GM18498 (cell line): ENCODE measurements at regions not wholly inside any gene's neighbourhood (a gene's known extent, or its start where the extent isn't known, plus 50 kb on each side); places are given as distances from the start of the nearest gene placed in this dataset.
A peak's percentile ranks its signal among the peaks of the same experiment; 100 is the strongest.

Source experiments
- ATAC-seq: cut with Tn5 transposase; IDR thresholded peaks from one replicate; pipeline ENCODE4 v1.9.1; 2021; ENCODE audit warnings: mild to moderate bottlenecking, moderate library complexity; ENCODE audit not compliant: unreplicated experiment

- ATAC-seq, result no peak
Measured at GRCh38 chr3:150104564-150104963, 133.9 kb upstream of the PFN2 start.

GRCh38 chr3:150101016-150101415 lies 130.3 kb upstream of the PFN2 start:
- no peak for ATAC-seq

DNA sequence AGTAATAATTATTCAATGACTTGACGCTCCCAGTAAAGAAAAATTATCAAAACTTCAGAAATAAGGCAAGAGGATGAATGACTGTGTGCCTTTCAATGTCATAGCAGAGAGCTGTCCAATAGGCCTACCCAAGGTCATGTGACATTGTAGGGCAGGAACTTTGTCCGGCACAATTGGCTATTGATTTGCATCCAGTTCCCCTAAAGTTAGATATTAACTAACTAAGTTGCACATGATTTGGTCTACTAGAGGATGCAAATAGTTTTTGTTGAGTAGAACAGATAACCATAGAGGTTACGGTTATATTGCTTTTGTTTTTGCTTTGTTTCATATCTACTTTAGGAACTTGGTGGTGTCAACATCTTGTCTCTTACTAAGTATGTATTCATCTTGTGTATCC lies 127.9 kb upstream of the PFN2 start:
- peak; percentile 41 for ATAC-seq

DNA sequence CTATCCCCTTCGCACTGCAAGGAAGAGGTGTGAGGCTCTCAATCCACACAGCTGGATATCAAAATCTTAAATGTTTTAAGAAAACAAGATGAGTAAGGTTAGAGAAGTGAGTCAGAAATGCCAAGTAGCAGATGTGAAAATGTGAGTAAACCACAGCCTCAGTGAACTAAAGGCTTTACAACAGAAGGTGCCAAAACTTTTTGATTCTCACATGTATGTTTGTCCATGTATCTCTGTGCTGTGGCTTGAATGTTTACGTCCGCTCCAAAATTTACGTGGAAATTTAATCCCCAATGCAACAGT lies 126.8 kb upstream of the PFN2 start:
- ATAC-seq, result no peak

GRCh38 chr3:150096700-150097587 lies 126.2 kb upstream of the PFN2 start:
- ATAC-seq, result no peak

- ATAC-seq, result no peak
Measured at GRCh38 chr3:150094150-150094933, 123.6 kb upstream of the PFN2 start.

DNA sequence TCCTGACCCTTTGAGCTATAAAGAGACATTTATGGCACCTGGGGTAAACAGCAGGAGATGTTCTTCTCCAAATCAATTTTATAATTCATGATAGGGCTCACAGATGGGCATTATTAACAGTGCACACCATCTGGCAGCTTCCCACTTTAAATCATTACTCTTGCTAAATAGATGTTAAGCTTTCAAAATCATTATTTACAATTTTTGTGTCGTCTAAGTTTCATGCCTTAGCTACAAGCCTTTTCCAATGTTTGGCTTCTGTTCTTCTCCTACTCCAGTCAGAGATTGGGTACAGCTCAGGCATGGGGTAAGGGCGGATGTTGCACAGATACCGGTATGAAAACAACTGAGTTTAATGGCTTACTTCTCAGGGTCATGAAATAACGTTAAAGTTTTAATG lies 120.9 kb upstream of the PFN2 start:
- no peak for ATAC-seq

DNA sequence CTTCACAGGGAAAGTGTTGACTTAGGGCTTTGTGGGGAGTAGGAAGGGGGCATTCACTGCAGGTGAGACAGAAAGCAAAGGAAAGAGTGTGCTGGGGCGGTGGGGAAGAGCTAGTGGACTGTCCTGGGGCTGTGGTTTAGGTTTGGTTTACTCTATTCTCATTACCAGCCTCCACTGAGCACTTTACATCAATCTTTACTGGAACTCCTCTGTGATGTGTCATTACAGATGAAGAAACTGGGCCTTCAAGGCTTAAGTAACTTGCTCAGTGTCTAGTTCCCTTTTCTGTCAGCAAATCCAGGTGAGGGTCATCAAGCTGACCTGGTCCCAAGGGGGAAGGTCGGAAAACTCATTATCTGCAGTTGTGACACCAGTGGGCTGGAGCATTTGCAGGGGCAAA lies 120.2 kb upstream of the PFN2 start:
- ATAC-seq, result no peak

GRCh38 chr3:150090006-150090405 lies 119.3 kb upstream of the PFN2 start:
- no peak for ATAC-seq

GRCh38 chr3:150084128-150084527 lies 113.4 kb upstream of the PFN2 start:
- ATAC-seq, result no peak

GRCh38 chr3:150083655-150084042 lies 113.0 kb upstream of the PFN2 start:
- no peak for ATAC-seq

DNA sequence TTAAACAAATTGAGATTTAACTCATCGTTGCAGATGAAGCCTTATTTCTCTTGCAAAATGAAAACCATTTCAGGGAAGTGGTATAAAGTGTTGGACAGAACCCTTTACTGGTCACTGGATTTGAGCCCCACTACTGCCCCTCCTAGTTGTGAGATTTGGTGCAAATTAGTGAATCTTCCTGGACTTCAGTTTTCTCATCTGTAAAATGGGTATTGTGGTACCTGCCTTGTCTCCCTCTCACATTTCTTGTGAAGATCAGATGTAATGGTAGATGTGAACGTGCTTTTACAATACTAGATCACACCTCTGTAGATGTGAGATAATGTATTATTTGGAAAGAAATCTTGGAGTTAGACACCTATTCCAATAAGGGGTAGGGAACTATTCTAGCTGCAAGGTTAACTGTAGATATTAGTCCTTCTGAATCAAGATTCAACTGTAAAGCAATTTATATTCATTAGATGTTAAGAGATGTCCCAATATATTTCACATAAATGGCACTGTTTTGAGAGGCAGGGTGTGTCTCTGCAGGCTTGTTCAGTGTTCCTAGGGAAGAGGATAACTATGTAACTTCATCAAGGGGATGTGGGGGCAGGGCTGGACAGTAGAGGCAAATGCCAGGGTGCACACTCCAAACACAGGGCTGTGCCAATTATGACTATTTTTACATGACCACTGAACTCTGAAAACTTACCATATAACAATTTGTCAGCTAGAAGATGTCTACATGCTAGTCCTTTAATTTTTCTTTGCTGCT lies 112.4 kb upstream of the PFN2 start:
- no peak for ATAC-seq

DNA sequence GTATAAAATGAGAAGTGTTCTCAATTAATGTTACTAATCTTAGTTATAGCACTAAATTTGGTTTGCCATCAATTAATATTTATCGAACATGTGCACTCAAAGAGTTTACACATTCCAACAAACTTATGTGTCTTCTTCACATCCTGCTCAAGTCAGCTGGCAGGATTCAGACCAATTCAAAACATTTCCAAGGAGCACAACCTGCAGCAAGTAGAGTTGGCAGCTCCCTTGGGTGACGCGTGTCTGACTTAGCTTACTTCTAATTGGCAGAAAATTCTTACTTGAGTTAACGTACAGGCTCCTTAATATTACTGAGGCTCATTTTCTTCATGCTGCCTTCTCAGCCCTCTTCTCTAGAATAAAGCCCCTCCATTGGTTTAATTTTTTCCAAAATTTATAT lies 110.4 kb upstream of the PFN2 start:
- ATAC-seq, result no peak

DNA sequence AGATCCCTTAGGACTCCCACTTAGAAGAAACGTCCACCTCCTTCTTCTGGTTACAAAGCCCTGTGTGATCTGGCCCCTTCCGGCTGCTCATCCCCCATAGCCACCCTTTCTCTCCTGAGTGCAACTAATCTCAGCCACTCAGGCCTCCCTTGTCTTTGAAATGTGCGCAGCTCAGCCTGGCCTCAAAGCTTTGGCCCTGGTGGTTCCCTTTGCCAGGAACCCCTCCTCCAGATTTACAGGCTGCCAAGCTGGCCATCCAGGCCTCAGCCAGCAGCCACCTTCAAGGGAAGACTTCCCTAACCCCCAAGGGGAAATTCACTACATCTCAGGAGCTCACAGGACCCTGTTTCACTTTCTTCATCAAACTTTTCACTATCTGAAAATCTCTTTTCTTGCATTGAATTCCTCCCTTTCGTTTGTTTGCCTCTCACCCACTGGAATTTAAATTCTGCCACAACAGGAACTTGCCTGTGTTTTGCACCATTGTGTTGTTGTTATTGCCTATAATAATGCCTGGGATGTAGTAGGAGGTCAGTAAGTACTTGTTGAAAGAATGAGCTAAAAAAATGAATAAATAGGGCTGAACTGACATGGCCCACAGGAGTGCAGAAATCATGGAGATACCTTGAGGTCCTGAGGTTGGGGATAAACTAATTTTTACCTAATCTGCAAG lies 109.5 kb upstream of the PFN2 start:
- no peak for ATAC-seq

DNA sequence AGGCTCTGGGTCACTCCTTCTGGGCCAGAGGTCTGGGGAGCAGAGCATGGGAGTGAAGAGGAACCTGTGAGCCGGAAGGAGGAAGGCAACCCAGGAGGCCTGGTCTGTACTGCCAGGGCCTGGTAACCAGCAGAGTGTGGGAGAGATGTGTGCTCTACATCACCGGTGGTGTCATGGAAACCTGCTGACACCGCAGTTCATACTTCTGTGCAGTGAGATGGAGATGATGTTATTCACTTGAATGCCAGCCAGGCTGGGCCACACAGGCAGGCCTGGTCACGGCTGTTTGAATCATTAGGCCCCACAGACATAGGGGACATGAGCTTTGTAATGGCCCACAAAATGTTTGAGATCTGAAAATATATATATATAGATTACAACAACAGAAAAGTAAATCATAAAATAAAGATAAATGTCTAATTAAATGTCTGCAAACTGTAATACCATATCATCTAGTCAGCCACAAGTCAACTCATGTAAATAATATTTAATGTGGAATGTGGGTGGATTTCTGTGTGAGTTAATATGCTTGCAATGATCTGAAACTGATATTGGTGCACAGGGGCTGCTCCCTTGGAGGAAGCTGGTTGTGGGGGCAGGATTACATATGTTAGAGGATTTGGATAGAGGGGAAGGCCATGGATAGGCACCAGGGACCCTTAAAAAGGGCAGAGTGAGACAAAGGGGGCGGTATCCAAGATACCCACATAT lies 108.5 kb upstream of the PFN2 start:
- no peak for ATAC-seq

DNA sequence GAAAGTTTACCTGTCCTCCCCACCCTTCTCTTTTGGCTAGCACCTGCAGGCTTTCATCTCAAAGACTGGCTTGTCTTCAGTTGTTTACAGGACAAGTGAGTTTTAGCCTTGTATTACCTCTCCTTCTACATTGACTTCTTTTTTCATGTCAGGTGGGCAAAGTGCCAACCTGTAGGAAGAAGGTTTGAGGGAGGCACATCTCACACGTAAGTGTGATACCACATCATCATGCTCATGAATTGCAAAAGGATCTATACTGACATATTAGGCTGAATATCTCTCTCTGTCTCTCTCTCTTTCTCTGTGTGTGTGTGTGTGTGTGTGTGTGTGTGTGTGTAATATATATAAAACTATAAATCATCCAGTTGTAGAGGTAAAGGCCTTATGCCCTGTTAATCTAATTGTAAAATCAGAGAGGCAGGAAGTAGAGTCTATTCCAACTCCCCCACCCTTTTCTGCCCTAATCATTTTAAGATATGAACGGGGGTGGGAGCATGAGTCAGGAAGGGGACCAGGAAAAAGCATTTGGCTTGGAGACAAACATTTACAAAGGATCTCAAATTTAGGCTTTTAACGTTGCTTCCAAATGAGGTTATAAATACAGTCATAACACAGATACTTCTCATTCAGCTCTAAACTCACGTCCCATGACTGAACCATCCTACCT lies 107.0 kb upstream of the PFN2 start:
- ATAC-seq, result no peak

DNA sequence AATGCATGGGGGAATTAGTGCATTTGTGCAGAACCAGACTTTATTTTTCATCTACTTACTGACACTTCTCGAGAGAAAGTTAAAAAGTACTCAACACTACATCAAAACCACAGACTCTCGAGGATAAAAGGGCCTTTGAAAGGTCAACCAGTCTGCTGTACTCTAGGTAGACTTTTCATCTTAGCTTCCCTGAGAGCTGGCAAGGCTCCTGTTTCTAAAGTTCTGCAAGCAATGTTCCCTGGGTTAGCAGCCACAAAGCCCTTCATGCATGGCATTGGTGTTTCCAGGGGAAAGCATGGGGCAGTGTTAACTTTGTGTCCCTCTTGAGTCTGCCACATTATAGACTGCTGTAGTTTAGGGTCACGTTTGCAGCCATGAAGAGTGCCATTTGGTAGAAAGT lies 106.4 kb upstream of the PFN2 start:
- ATAC-seq, result no peak

DNA sequence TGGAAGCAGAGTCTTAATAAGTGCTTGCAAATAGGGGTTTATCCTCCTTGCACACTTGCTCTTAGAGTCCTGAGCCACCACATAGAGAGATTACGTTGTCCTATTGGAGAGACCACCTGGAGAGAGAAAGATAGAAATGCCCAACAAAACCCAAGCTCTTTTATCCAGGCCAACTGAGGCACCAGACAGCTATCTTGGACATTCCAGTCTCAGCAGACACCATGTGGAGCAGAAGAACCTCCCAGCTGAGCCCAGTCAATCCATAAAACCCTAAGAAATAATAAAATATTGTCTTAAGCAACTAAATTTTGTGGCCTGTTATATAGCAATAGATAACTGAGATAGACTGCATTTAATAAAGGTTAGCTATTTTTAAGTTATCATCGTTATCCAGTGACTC lies 105.7 kb upstream of the PFN2 start:
- ATAC-seq, result no peak

DNA sequence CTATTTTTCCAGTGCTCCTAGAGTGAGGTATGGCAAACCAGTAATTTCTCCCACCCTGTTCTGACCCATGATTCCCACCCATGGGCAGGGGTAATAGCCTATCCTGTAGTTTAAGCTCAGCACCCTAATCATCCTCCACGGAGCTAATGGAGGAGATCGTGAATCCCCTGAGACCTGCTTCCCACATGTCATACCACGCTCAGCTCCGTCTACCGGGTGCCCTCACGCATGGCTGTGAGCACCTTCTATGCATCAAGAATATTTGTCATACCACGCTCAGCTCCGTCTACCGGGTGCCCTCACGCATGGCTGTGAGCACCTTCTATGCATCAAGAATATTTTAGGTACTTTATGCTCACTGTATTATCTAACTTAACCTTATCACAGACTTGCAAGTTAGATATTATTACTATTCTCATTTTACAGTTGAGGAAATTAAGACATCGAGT lies 104.7 kb upstream of the PFN2 start:
- no peak for ATAC-seq
